GM19467 (cell line): ENCODE measurements at regions not wholly inside any gene's neighbourhood (a gene's known extent, or its start where the extent isn't known, plus 50 kb on each side); places are given as distances from the start of the nearest gene placed in this dataset.

Experiments
- ATAC-seq: cut with Tn5 transposase; IDR thresholded peaks from one replicate; pipeline ENCODE4 v1.9.1; 2021; ENCODE audit warnings: mild to moderate bottlenecking, moderate library complexity; ENCODE audit not compliant: unreplicated experiment

DNA sequence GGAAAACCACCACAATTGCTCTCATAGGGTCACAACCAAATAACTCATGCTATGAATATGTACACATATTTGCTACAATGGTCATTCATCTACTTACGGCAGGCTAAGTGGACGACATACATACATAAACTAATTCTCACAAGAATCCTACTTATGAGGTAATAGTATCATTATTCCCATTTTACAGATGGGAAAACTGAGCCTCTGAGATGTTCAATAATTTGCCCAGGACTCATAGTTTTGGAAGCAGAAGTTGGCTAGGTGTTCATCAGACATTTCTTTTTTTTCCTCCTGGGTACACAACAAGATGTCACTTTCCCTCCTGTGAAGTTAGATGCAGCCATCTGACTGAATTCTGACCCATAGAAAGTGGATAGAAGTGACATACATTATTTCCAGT is 89.0 kb upstream of the PKDCC start:
- no peak for ATAC-seq

DNA sequence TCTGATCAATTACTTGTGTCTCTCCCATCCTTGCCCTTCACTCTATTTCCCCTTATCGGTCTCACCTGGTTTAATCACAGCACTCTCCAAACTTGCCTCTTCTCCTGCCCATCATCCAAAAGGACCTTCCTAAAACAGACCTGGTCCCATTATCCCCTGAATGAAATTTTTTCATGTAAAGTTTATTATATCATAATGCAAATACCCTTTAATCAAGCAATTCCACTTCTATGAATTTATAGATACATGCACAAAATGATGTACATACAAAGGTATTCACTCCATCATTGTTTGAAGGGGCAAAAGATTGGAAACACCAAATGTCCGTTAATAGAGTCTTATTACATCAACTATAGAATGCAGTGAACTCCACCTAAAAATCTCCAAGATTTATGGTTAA is 88.1 kb upstream of the PKDCC start:
- ATAC-seq = no peak

DNA sequence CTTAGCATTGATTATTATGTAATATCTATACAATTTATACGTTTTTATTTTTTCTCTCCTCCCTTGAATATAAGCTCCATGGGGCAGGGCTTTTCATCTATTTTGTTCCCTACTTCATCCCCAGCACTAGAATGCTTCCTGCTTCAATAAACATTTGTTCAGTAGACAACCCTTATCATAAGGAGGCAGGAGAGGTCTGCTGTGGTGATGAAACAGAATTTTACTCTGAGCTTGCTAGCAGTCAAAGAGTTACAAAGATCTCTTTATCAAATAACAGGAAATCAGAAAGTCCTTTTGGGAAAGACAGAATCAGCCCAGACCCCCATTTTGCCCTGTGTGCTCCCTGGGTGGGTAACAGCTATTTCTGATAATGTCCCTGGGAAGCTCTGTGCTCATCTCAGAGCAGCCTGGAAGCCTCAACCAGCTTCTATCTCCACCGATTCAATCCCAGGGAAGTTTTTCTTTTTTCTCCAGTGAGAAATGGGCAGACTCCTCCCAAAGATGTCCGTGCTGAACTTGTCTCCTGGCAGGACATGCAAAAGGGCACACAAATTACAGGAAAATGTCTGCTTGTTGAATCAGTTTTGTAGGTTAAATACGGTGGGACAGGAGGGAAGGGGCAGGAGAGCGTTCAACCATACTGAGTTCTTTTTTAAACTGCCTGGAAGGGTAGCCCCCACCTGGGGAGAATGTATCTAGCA is 84.7 kb upstream of the PKDCC start:
- ATAC-seq = no peak

- no peak for ATAC-seq
These were observed 83.9 kb upstream of the PKDCC start for GRCh38 chr2:41963661-41964525.

DNA sequence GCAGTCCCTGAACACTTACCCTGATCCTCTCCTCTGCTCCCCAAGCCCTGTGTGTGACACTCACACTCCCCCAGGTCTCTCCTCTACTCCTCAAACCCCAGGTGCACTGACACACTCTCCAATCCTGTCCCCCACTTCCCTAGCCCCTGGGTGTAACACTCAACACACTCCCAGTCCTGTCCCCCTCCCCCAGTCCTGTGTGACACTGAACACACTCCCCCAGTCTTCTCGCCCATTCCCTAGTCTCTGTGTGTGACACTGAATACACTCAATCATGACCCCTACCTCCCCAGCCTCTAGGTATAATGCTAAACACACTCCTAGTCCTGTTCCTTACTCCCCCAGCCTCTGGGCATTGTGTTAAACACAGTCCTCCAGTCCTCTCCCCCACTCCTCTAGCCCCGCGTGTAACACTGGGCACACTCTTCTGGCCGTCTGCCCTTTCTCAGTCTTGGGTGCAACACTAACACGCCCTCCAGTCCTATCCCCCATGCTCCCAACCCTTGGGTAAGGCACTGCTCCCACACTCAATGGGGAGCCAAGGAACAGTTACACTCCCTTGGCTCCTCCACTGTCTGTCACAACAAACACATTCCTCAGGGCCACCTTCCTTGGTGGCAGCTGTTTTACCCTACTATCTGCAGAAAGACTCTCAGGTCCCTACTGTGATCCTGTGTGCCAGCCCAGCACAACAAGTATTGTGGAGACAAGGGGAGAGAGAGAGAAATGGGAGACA is 82.5 kb upstream of the PKDCC start:
- no peak for ATAC-seq

DNA sequence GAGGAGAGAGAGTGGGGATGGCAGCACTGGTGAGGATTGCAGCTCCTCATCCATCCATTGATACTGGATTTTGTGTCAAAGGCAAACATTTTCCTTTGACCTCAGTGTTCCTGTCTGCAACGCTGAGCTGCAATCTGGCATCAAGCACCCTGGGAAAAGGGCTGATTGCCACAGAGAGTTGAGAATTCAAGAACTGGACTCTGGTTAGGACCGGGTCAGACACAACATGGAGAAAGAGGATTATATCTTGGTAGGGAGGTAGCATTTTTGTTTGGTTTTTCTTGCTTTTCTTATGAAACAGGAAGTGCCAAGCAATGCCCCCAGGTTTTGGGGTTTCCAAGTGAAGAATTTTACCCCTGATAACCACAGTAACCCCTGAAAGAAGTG is 81.9 kb upstream of the PKDCC start:
- no peak for ATAC-seq

GRCh38 chr2:41966431-41966893 is 81.4 kb upstream of the PKDCC start:
- ATAC-seq = no peak

DNA sequence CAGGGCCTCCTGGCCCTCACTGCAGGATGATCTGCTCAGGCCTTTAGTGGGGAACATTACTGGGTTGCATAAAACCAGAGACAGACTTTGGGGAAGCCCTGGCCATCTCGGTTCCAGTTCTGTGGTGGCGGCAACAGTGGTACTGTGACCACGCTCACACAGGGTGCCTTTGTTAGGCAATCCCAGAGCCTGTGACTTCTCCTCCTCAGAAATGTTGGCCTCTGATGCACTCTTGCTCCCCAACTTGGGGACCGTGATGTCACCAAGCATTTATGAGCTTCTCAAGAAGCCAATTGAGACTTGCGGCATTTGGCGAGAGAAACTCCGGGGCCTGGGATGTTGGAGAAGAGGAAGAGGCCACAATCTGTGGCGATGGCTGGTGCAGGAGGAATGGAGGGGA is 80.9 kb upstream of the PKDCC start:
- ATAC-seq = no peak

DNA sequence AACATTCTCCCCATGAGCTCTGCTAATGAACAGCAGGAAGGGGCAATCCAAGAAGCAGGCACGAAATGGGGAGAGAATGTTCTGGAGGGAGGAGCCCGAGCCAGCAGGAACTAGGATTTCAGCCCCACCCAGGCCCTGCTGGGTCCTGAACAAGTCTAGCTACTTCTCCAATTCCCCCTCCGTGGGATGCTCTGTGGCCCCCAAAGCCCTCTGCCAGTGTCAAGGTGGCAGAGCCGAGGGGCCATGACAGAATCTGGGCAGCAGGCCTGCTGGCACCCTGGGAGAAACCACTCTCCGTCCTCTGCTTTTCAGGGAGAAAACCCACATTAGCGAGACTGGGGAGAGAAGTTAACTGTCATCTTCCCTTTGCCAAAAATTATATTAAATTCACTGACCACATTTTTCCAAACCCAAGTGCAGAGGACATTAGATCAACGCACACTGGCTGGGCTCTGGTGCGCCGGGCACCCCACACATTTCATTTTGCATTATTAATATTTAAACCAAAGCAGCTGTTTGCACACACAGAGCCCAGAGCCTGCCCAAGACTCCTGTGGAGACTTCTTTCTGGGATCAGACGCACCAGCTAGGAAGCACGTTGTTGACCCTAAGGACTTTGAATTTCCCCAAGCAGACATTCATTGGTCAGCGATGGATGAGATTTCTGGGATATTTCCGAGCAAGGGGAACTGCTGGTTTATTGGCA is 80.2 kb upstream of the PKDCC start:
- ATAC-seq = no peak

DNA sequence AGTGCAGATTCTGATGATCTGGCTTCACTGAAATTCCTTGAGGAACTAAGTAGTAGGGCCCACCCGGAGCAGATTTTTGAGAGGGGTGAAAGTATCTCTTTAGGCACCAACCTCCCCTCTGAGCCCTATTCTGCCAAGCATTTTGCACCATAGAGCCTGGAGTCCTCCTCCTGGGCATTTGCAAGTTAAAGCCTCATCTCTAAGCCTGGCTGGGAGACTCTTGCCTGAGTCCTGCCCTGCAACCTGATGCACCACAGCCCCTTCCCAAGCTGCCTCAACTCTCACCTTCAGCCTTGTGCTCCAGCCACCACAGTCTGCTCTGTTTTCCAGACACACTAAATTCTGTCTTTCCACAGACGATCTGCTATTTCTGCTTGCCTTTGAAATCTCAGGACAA is 79.6 kb upstream of the PKDCC start:
- no peak for ATAC-seq

- no peak for ATAC-seq
These were observed 76.7 kb upstream of the PKDCC start for GRCh38 chr2:41970988-41971660.

- ATAC-seq = no peak
These were observed 75.6 kb upstream of the PKDCC start for GRCh38 chr2:41972179-41972578.

DNA sequence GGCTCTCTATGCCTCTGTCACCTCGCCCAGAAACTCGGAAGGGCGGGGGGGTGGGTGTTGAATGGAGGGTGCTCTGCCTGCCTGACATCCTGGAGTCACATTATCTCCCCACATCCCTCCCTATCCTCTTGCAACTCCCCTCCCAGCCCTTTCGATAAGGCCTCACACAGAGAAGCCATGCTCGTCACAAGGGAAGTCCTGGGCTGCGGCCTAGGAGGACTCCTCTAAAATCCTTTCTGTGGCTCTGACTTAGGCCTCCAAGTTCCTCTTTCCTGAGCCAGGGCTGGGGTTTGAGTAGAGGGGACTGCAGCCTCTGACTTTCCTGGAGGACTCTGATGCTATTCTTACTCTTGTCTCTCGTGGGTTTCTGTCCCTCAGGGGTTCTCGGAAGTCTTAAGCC is 75.0 kb upstream of the PKDCC start:
- no peak for ATAC-seq

GRCh38 chr2:41973871-41974270 is 74.0 kb upstream of the PKDCC start:
- no peak for ATAC-seq

GRCh38 chr2:41981417-41981816 is 66.4 kb upstream of the PKDCC start:
- no peak for ATAC-seq

DNA sequence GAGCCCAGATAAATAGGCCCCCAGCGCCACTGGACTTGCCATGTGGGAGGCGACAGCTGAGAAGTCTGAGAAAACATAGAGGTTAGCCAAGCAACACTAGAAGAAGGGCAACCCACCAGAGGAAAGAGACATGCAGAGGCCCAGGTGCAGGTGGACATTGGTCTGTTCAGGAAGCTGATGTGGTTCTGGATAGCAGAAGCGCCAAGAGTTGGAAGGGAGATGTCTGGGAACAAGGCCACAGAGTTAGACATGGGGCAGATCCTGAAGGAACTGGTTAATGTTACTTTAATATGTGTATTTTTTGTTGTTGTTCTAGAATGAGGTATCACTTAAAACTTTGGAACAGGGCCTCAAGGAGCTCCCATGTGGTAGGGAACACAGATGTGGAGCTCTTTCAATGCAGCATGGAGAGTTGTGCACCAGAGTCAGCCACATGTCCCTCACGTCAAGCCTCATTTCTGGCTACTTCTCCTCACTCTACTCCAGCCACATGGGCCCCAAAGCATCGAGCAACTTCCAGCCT is 62.2 kb upstream of the PKDCC start:
- no peak for ATAC-seq

- no peak for ATAC-seq
These were observed 58.2 kb upstream of the PKDCC start for GRCh38 chr2:41989501-41990180.

DNA sequence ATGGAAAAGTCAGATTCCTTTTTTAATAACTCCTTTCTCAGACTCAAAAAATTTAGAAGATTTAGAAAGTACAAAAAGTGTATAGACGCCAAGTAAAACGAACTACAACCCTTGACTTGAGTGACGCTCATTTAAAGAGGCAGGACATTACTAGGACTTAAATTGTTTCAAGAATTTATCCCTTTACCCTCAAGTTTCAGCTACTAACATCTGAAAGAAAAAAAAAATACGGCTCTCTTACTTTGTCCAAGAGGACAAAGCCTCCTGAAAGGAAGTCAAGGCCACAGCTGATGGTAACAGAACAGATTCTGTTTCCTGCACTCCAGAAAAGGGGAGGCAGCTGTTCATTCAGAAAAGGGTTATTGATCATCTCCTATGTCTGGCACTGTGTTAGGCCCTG is 57.6 kb upstream of the PKDCC start:
- no peak for ATAC-seq

- ATAC-seq = no peak
These were observed 57.1 kb upstream of the PKDCC start for GRCh38 chr2:41990688-41991087.
